DMS79 (cell line): ENCODE measurements at regions not wholly inside any gene's neighbourhood (a gene's known extent, or its start where the extent isn't known, plus 50 kb on each side); places are given as distances from the start of the nearest gene placed in this dataset.
"Not testable (repeated sequence)": the region's sequence is repeated elsewhere in the genome, so short reads cannot be mapped to it uniquely, and the experiment has no call there.

Source experiments
- DNase-seq: peaks from one replicate; lab custom pipeline; 2025; lab: John Stamatoyannopoulos, UW

GRCh38 chr1:101420406-101420805, 183.6 kb downstream of the S1PR1 start:
- no peak for DNase-seq

GRCh38 chr1:101428083-101428482, 191.3 kb downstream of the S1PR1 start:
- DNase-seq: not testable (repeated sequence)

GRCh38 chr1:101428562-101428961, 191.7 kb downstream of the S1PR1 start:
- no peak for DNase-seq

- DNase-seq: no peak
These were observed 195.2 kb downstream of the S1PR1 start for GRCh38 chr1:101431956-101432510.

GRCh38 chr1:101435831-101436511, 199.2 kb downstream of the S1PR1 start:
- no peak for DNase-seq

- DNase-seq: no peak
These were observed 201.0 kb downstream of the S1PR1 start for GRCh38 chr1:101437800-101438199.

- no peak for DNase-seq
These were observed 201.5 kb downstream of the S1PR1 start for GRCh38 chr1:101438359-101438758.

GRCh38 chr1:101440485-101440884, 203.7 kb downstream of the S1PR1 start:
- no peak for DNase-seq

- DNase-seq: no peak
These were observed 207.6 kb downstream of the S1PR1 start for GRCh38 chr1:101444381-101444780.

GRCh38 chr1:101444873-101445618, 208.2 kb downstream of the S1PR1 start:
- DNase-seq: no peak

GRCh38 chr1:101448018-101448417, 211.2 kb downstream of the S1PR1 start:
- no peak for DNase-seq

- not testable (repeated sequence) for DNase-seq
These were observed 213.9 kb downstream of the S1PR1 start for GRCh38 chr1:101450691-101451090.

- DNase-seq: no peak
These were observed 215.1 kb downstream of the S1PR1 start for GRCh38 chr1:101451888-101452287.

- DNase-seq: no peak
These were observed 216.0 kb downstream of the S1PR1 start for GRCh38 chr1:101452825-101453224.

- DNase-seq: no peak
These were observed 217.0 kb downstream of the S1PR1 start for GRCh38 chr1:101453844-101454243.

- no peak for DNase-seq
These were observed 218.3 kb downstream of the S1PR1 start for GRCh38 chr1:101455166-101455565.

GRCh38 chr1:101460739-101461138, 223.9 kb downstream of the S1PR1 start:
- no peak for DNase-seq

GRCh38 chr1:101463195-101463594, 226.4 kb downstream of the S1PR1 start:
- DNase-seq: no peak

GRCh38 chr1:101465941-101466340, 229.1 kb downstream of the S1PR1 start:
- DNase-seq: no peak

- DNase-seq: no peak
These were observed 237.3 kb downstream of the S1PR1 start for GRCh38 chr1:101474039-101474665.

- no peak for DNase-seq
These were observed 239.7 kb downstream of the S1PR1 start for GRCh38 chr1:101476541-101476940.

- no peak for DNase-seq
These were observed 243.1 kb downstream of the S1PR1 start for GRCh38 chr1:101479945-101480344.

- no peak for DNase-seq
These were observed 245.5 kb downstream of the S1PR1 start for GRCh38 chr1:101482306-101482705.
